Skeletal muscle tissue (tissue), 3 donors: ENCODE measurements at regions not wholly inside any gene's neighbourhood (a gene's known extent, or its start where the extent isn't known, plus 50 kb on each side); places are given as distances from the start of the nearest gene placed in this dataset.
"Not testable (repeated sequence)": the region's sequence is repeated elsewhere in the genome, so short reads cannot be mapped to it uniquely, and the experiment has no call there.

Experiments
- H3K27ac ChIP-seq: one replicate; pipeline ENCODE4 v1.7.0; 2013; ENCODE audit warnings: mild to moderate bottlenecking, low read depth, low read length, inconsistent platforms
- H3K27me3 ChIP-seq, 3 donors: one replicate each; pipeline ENCODE4 v1.7.0; 2013; ENCODE audit warnings: low read length in 3 of 3; ENCODE audit not compliant: control insufficient read depth in 3 of 3, insufficient read depth in 3 of 3
- H3K36me3 ChIP-seq, 3 donors: one replicate each; pipeline ENCODE4 v1.7.0; 2013; ENCODE audit warnings: low read length in 3 of 3; ENCODE audit not compliant: control insufficient read depth in 3 of 3, insufficient read depth in 3 of 3
- H3K4me1 ChIP-seq, 3 donors: one replicate each; pipeline ENCODE4 v1.7.0; 2013; ENCODE audit warnings: low read length in 3 of 3, mild to moderate bottlenecking in 3 of 3; ENCODE audit not compliant: control insufficient read depth in 3 of 3, insufficient read depth in 3 of 3
- H3K4me3 ChIP-seq, 3 donors: one replicate each; pipeline ENCODE4 v1.7.0; 2013; ENCODE audit warnings: low read length in 3 of 3
- H3K9ac ChIP-seq, 3 donors: one replicate each; pipeline ENCODE4 v1.7.0; 2013; ENCODE audit warnings: low read length in 3 of 3, mild to moderate bottlenecking in 3 of 3, moderate library complexity in 2 of 3, low read depth in 1 of 3
- H3K9me3 ChIP-seq, 3 donors: one replicate each; pipeline ENCODE4 v1.7.0; 2013; ENCODE audit warnings: low read length in 3 of 3; ENCODE audit not compliant: control insufficient read depth in 3 of 3
- donor health status: Osteomylitis.

DNA sequence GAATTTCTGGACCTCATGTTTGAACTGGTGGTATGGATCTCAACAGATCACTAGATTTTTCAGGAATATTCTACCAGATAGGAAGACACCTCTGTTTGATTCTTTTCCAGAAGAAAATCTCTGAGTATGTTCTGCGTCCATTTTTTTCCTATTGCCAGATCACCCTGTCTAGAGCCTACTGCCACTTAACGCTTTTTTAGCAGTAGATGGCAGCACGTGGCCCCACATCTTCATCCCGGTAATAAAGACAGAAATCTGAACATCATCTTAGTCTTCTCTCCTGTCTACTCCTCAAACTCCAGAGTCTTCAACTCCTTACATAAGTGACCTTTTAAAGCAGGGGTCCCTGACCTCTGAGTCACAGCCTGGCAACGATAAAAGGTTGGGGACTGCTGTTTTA is 184.7 kb downstream of the TMA16 start:
- H3K27ac ChIP-seq = no peak overlapping the region
- no peaks in the 10 kb centered on the region for H3K4me1 ChIP-seq
- H3K27me3 ChIP-seq = no peaks in the 10 kb centered on the region
- no peaks in the 10 kb centered on the region for H3K36me3 ChIP-seq
- no peak overlapping the region for H3K4me3 ChIP-seq
- no peak overlapping the region for H3K9ac ChIP-seq
- no peaks in the 10 kb centered on the region for H3K9me3 ChIP-seq

DNA sequence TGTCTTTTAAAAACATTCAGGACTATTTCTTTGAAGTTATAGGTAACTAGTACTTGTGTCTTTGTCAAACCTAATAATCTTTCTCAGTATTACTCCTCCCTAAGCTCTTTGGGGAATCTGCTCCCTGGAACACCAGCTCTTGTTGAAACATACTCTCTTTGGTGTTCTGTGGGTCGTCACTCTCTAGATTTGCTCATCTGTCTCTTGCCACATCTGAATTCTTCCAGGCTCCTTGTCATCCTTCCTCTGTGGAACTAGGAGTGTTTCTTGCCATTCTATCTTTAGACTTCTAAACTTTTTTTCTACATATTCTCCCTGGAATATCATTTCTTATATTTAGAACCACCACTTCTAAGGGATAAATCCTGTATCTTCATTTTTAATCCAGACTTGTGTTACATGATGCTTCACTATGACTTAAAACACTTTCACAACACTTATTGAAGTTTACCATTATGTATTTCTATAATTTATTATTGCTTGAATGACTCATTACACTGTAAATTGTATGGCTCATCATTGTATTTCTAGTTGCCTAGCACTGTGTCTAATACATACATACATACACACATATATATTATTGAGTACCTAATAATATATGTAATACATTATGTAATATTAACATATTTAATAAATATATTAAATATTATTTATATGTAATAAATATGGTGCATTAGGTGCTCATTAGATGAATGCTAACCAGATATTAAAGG is 186.1 kb downstream of the TMA16 start:
- Histone ChIP-seq H3K27me3 (no peaks in the 10 kb centered on the region), H3K4me3 (no peak overlapping the region), H3K27ac (no peak overlapping the region), H3K9ac (no peak overlapping the region), H3K36me3 (no peaks in the 10 kb centered on the region), H3K9me3 (no peaks in the 10 kb centered on the region), H3K4me1 (no peaks in the 10 kb centered on the region)

DNA sequence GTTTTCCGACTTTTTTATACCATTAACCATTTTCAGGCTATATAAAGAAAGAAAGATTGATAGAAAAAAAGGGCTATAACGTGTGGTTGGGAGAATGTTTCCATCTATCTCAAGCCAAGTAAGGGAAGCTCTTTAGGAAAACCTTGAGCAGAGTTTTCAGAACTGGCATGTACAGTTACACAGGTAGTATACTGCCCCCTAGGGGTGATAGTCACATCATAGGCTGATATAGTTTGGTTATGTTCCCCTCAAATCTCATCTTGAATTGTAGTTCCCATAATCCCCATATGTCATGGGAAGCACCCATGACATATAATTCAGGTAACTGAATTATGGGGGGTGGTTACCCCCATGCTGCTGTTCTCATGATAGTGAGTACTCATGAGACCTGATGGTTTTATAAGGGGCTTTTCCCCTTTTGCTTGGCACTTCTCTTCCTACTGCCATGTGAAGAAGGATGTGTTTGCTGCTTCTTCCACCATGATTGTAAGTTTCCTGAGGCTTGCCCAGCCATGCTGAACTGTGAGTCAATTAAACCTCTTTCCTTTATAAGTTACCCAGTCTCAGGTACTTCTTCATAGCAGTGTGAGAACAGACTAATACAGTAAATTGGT is 186.8 kb downstream of the TMA16 start:
- no peak overlapping the region for H3K9ac ChIP-seq
- H3K4me1 ChIP-seq = no peaks in the 10 kb centered on the region
- H3K9me3 ChIP-seq = no peaks in the 10 kb centered on the region
- no peak overlapping the region for H3K27ac ChIP-seq
- H3K27me3 ChIP-seq = no peaks in the 10 kb centered on the region
- no peaks in the 10 kb centered on the region for H3K36me3 ChIP-seq
- no peak overlapping the region for H3K4me3 ChIP-seq

DNA sequence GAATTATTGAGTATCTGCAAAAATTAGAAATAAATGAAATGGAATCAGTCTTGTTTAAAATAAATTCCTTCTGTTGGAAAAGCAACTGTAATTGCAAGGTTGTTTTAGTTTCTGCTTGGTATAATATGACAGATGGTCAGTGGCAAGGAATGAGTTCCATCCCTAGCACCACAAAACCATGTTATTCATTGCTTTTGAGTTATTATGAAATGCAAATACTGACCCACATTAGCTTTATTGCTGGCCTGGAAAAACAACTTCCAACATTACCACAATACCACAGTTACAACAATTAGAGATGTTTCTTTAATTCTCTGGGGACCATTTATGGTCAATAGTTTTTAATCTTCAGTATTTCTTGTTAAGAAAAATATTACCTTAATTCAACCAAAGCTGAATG is 194.4 kb downstream of the TMA16 start:
- H3K4me3 ChIP-seq = no peak overlapping the region
- no peaks in the 10 kb centered on the region for H3K36me3 ChIP-seq
- no peaks in the 10 kb centered on the region for H3K27me3 ChIP-seq
- H3K4me1 ChIP-seq = no peaks in the 10 kb centered on the region
- no peak overlapping the region for H3K9ac ChIP-seq
- no peaks in the 10 kb centered on the region for H3K9me3 ChIP-seq
- no peak overlapping the region for H3K27ac ChIP-seq

DNA sequence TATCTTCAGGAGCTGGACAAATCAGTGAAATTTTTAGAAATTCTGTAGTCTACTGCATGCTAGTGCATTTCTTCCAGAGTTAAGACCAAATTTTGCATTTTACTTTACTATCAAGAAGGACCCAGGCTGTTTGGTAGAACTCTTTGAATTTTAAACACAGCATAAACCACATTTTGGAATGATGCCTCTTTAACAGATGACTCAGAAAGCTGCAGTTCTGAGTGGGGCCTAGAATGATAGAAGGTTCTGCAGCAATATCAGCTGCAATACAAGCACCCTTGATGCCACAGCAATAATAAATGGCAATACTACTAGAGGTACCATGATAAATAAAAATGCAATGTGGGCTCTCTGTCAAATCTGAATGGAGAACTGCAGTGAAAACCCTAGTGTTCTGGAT is 198.7 kb downstream of the TMA16 start:
- H3K36me3 ChIP-seq = no peaks in the 10 kb centered on the region
- H3K4me1 ChIP-seq = no peaks in the 10 kb centered on the region
- H3K27me3 ChIP-seq = no peaks in the 10 kb centered on the region
- no peaks in the 10 kb centered on the region for H3K9me3 ChIP-seq
- no peak overlapping the region for H3K9ac ChIP-seq
- H3K27ac ChIP-seq = no peak overlapping the region
- no peak overlapping the region for H3K4me3 ChIP-seq

DNA sequence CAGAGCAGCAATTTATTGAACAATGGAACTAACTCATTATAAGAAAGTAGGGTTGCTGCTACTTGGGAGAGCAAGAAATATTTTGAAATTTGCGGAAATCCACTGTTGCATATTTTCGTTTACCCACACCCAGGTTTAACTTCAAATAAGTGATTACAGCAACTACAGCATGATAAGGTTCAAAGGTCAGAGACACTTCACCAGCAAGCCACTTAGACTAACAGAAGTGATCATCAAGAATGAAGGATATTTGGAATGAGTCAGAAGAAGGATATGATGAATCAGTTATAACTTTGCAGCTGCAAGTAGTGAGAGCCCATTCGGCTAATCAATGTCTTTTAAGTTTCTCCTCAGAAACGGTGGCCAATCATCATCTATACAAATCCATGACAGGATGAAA is 199.3 kb downstream of the TMA16 start:
- no peak overlapping the region for H3K9ac ChIP-seq

DNA sequence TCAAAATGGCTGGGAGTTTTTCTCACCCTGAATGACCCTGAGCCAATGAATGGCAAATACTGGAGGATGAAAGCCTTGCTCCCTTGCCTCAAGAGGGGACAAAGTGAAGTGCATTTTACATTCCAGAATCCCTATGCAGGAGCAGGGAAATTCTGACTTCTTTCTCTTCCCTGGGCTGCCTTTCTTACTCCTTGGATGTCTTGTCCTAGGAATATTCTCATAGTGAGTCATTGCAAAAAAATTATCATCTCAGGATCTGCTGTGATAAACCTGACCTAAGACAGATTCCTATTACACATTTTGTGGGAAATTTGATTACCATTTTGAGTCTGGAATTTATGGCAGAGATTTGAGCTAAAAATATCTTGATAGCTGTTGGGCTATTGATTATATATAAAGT is 199.9 kb downstream of the TMA16 start:
- H3K36me3 ChIP-seq = no peaks in the 10 kb centered on the region
- H3K9ac ChIP-seq = no peak overlapping the region

More for the DNA sequence above, 199.3 kb downstream of the TMA16 start:
- Histone ChIP-seq H3K27me3 (no peaks in the 10 kb centered on the region), H3K9me3 (no peaks in the 10 kb centered on the region), H3K4me1 (no peaks in the 10 kb centered on the region), H3K4me3 (no peak overlapping the region), H3K27ac (no peak overlapping the region), H3K36me3 (no peaks in the 10 kb centered on the region)

DNA sequence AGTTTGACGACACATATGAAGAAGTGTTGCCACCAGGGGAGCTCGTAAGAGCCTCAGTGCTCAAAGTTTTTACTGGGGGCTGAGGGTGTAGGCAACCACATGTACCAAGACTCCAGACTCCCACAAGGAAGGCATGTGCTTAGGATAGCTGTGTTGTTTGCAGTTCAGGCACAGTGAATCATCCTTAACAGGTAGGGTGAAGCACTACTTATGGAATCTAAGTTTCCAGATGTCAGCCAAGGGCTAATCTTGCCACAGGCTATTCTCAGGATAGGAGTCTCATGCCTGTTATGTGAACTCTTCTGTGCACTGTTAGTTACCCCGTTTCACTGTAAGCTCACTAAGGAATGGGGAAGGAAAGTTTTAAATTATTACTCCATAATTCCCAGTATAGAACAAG is 202.6 kb downstream of the TMA16 start:
- Histone ChIP-seq H3K27ac (no peak overlapping the region), H3K4me3 (no peak overlapping the region), H3K9me3 (no peaks in the 10 kb centered on the region), H3K36me3 (no peaks in the 10 kb centered on the region), H3K27me3 (no peaks in the 10 kb centered on the region), H3K4me1 (no peaks in the 10 kb centered on the region), H3K9ac (no peak overlapping the region)

More for the DNA sequence above, 199.9 kb downstream of the TMA16 start:
- Histone ChIP-seq H3K4me3 (no peak overlapping the region), H3K9me3 (no peaks in the 10 kb centered on the region), H3K4me1 (no peaks in the 10 kb centered on the region), H3K27me3 (no peaks in the 10 kb centered on the region), H3K27ac (no peak overlapping the region)

DNA sequence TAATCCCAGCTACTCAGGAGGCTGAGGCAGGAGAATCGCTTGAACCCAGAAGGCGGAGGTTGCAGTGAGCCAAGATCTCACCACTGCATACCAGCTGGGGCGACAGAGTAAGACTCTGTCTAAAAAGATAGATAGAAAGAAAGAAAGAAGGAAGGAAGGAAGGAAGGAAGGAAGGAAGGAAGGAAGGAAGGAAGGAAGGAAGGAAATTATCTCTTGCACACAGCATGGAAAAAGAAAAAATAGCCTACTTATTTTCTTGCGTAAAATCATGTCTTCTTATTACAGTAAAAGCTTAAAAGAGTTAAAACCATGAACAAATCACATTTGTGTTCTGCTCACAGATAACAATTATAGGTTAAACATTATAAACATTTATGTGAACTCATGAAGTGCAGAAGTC is 205.9 kb downstream of the TMA16 start:
- H3K4me1 ChIP-seq, H3K4me3 ChIP-seq, H3K27ac ChIP-seq, H3K27me3 ChIP-seq, H3K9ac ChIP-seq, H3K9me3 ChIP-seq, H3K36me3 ChIP-seq: not testable (repeated sequence)

DNA sequence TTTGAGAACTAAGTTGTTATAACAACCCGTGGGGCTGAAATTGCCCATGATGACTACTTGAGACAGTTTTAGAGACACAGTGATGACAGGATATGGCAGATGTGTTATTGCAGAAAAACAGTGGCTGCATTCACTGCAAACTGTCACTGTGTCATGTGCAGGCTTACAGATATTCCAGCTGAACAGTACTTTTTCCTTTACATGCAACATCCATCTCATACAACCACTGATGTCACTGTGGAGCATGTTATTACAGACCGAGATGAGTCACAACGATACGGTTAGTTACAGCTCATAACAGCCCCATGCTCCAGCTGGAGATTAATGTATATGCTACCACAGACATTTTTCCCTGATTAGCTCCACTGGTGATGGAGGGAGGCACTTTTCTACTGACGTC is 207.4 kb downstream of the TMA16 start:
- Histone ChIP-seq H3K4me3 (no peak overlapping the region), H3K27me3 (no peaks in the 10 kb centered on the region), H3K27ac (no peak overlapping the region), H3K9ac (no peak overlapping the region), H3K36me3 (no peaks in the 10 kb centered on the region), H3K9me3 (no peaks in the 10 kb centered on the region), H3K4me1 (no peaks in the 10 kb centered on the region)
